Body of pancreas (tissue), 4 donors: ENCODE measurements at regions not wholly inside any gene's neighbourhood (a gene's known extent, or its start where the extent isn't known, plus 50 kb on each side); places are given as distances from the start of the nearest gene placed in this dataset.

Source experiments
- POLR2A ChIP-seq, 3 donors: fragments of 450-650 bp; IDR thresholded peaks; one replicate each; pipeline ENCODE4 v1.6.1; 2016; ENCODE audit warnings: antibody characterized with exemption in 3 of 3, mild to moderate bottlenecking in 2 of 3
- TF ChIP-seq, protein P1 (sequence below), 7 experiments: fragments of 450-650 bp in 4 of 7; fragments of 200-600 bp in 3 of 7; sonication (generic) in 3 of 7; IDR thresholded peaks; one replicate each; pipeline ENCODE4 v1.5.1; 2016 to 2019; ENCODE audit warnings: antibody characterized with exemption in 7 of 7

DNA sequence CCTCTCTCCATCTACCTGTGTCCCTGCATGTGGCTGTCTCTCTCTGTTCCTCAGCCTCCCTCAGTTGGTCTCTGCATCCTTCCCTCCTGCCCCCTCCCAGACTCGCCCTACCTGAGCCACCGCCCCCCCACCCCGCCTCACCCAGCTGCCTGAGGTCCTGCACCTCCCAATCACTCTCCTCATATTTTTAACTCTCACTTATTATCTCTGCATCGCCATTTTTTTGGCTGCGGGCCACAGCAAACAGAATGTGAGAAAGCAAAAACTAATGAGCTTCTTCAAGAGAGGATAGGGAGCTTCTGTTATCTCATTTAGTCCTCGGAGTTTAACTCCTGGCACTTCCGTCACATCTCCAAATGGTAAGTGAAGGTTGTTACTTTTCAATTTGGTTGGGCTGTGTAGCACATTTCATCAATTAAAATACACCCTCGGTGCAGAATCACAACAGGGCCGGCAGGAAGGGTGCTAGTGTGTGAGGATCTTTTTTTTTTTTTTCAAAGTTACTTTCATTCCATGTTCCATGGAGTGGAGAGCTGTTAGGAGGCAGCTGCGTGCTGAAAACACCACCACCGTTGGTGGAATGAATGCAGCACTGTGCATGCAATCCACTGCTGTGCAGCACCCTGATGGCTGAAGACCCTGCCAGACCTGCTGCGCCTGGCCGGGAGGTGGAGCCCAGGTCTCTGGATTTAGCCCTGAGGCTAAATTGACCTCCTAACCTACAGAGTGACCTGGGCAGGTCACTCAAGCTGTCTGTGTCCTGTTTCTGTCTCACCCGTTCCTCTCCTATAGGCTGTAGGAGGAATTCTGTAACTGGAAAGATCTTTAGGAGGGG is 157.2 kb upstream of the NFIA start:
- no peak for TF ChIP-seq POLR2A (IDR thresholded peaks at IDR 0.05)
- TF ChIP-seq, protein P1, sequence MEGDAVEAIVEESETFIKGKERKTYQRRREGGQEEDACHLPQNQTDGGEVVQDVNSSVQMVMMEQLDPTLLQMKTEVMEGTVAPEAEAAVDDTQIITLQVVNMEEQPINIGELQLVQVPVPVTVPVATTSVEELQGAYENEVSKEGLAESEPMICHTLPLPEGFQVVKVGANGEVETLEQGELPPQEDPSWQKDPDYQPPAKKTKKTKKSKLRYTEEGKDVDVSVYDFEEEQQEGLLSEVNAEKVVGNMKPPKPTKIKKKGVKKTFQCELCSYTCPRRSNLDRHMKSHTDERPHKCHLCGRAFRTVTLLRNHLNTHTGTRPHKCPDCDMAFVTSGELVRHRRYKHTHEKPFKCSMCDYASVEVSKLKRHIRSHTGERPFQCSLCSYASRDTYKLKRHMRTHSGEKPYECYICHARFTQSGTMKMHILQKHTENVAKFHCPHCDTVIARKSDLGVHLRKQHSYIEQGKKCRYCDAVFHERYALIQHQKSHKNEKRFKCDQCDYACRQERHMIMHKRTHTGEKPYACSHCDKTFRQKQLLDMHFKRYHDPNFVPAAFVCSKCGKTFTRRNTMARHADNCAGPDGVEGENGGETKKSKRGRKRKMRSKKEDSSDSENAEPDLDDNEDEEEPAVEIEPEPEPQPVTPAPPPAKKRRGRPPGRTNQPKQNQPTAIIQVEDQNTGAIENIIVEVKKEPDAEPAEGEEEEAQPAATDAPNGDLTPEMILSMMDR (IDR thresholded peaks at IDR 0.05) = no peak
